HCT116 (cell line): ENCODE measurements at regions not wholly inside any gene's neighbourhood (a gene's known extent, or its start where the extent isn't known, plus 50 kb on each side); places are given as distances from the start of the nearest gene placed in this dataset.
A peak's percentile ranks its signal among the peaks of the same experiment; 100 is the strongest.

Source experiments
- ATAC-seq: fragments of 200-7000 bp; cut with Tn5 transposase; 2 replicates; pipeline ENCODE4 v1.9.1; 2020; ENCODE audit warnings: mild to moderate bottlenecking, moderate library complexity
- BruUV-seq: library from RNA; stranded (reverse); fragments of 400-500 nt; replicated peaks from 2 replicates; lab custom pipeline; 2021; lab: Mats Ljungman, UMichigan
- CTCF ChIA-PET: fragments of 300-600 bp; sonication (Branson Sonifier 250); formaldehyde crosslinking; loops from one replicate; lab custom pipeline; 2021; ENCODE audit warnings: antibody characterized with exemption; lab: Charles Lee
- POLR2A ChIA-PET: fragments of 300-600, 350-600 bp; sonication (Branson Sonifier 250); formaldehyde crosslinking; loops from one replicate; lab custom pipeline; 2021; ENCODE audit warnings: antibody characterized with exemption; lab: Charles Lee
- RAD21 ChIA-PET, 2 experiments: fragments of 300-600 bp; sonication (Branson Sonifier 250); formaldehyde crosslinking; loops; one replicate each; lab custom pipeline; 2023; ENCODE audit warnings: low total read pairs in 2 of 2; ENCODE audit not compliant: uncharacterized antibody in 2 of 2, unreplicated experiment in 2 of 2, low non-redundant PET in 1 of 2; lab: Charles Lee
- DNase-seq: peaks from one replicate; pipeline ENCODE4 v3.0.0-alpha.2; 2010; ENCODE audit warnings: low read depth, low spot score
- H2AFZ ChIP-seq: fragments of 200-600 bp; shearing (Covaris generic), sonication (generic); 2 replicates; pipeline ENCODE4 v1.6.1; 2017; ENCODE audit warnings: low read depth, mixed run types, mixed read lengths, antibody characterized with exemption, low read length; ENCODE audit not compliant: poor library complexity, severe bottlenecking
- H3K27ac ChIP-seq: 2 replicates; pipeline ENCODE4 v1.5.1; 2012; ENCODE audit warnings: low read depth, low read length
- H3K27me3 ChIP-seq: fragments of 200-600 bp; sonication (generic); 2 replicates; pipeline ENCODE4 v1.6.1; 2016; ENCODE audit warnings: mixed run types, low read length, mixed read lengths; ENCODE audit not compliant: insufficient read depth
- H3K36me3 ChIP-seq, 2 experiments: fragments of 200-500 bp in 1 of 2; fragments of 200-600 bp in 1 of 2; sonication (Bioruptor generic) in 1 of 2; sonication (generic) in 1 of 2; 2 replicates each; pipeline versions ENCODE4 v1.5.1 to v1.6.1; 2014 to 2016; ENCODE audit warnings: low read length in 2 of 2, inconsistent platforms in 1 of 2, mixed read lengths in 1 of 2, mixed run types in 1 of 2; ENCODE audit not compliant: insufficient read depth in 2 of 2, control insufficient read depth in 1 of 2
- H3K4me1 ChIP-seq, 2 experiments: fragments of 200-600 bp in 1 of 2; sonication (generic) in 1 of 2; 2 replicates each; pipeline versions ENCODE4 v1.5.1 to v1.6.1; 2012 to 2017; ENCODE audit warnings: low read length in 2 of 2, inconsistent platforms in 1 of 2, mild to moderate bottlenecking in 1 of 2, mixed read lengths in 1 of 2, mixed run types in 1 of 2, moderate library complexity in 1 of 2; ENCODE audit not compliant: insufficient read depth in 2 of 2, control insufficient read depth in 1 of 2
- H3K4me2 ChIP-seq: fragments of 200-600 bp; sonication (generic); 2 replicates; pipeline ENCODE4 v1.6.1; 2017; ENCODE audit warnings: mixed run types, low read length, mixed read lengths
- H3K4me3 ChIP-seq, 2 experiments: fragments of 200-600 bp in 1 of 2; sonication (generic) in 1 of 2; replicated peaks in 1 of 2; 2 replicates each; pipeline ENCODE4 v1.5.1; 2011 to 2016; ENCODE audit warnings: low read length in 2 of 2, control low read depth in 1 of 2, low read depth in 1 of 2, mild to moderate bottlenecking in 1 of 2, mixed read lengths in 1 of 2, mixed run types in 1 of 2
- H3K79me2 ChIP-seq: fragments of 200-600 bp; sonication (generic); 2 replicates; pipeline ENCODE4 v1.6.1; 2017; ENCODE audit warnings: mild to moderate bottlenecking, mixed run types, low read length, moderate library complexity, mixed read lengths; ENCODE audit not compliant: insufficient read depth
- H3K9ac ChIP-seq: fragments of 200-600 bp; sonication (generic); 2 replicates; pipeline ENCODE4 v1.6.1; 2016; ENCODE audit warnings: low read length, mixed read lengths
- H3K9me2 ChIP-seq: fragments of 200-600 bp; sonication (generic), shearing (Covaris generic); 2 replicates; pipeline ENCODE4 v1.6.1; 2017; ENCODE audit warnings: mixed run types, mild to moderate bottlenecking, moderate library complexity; ENCODE audit not compliant: insufficient read depth
- H3K9me3 ChIP-seq, 2 experiments: fragments of 200-500 bp in 1 of 2; fragments of 200-600 bp in 1 of 2; sonication (Bioruptor generic) in 1 of 2; sonication (generic) in 1 of 2; 2 replicates each; pipeline ENCODE4 v1.6.1; 2014 to 2017; ENCODE audit warnings: low read length in 2 of 2, mixed read lengths in 2 of 2, inconsistent platforms in 1 of 2, low read depth in 1 of 2, mild to moderate bottlenecking in 1 of 2, mixed run types in 1 of 2, moderate library complexity in 1 of 2; ENCODE audit not compliant: control insufficient read depth in 1 of 2, insufficient read depth in 1 of 2
- H4K20me1 ChIP-seq: fragments of 200-600 bp; sonication (generic), shearing (Covaris generic); 2 replicates; pipeline ENCODE4 v1.6.1; 2017; ENCODE audit warnings: mixed run types, mild to moderate bottlenecking, moderate library complexity; ENCODE audit not compliant: insufficient read depth
- CBX3 ChIP-seq: IDR thresholded peaks from 2 replicates; pipeline ENCODE4 v1.6.1; 2012; ENCODE audit warnings: low read depth
- CEBPB ChIP-seq: IDR thresholded peaks from 2 replicates; pipeline ENCODE4 v1.6.1; 2012; ENCODE audit warnings: low read depth
- EGR1 ChIP-seq: IDR thresholded peaks from 2 replicates; pipeline ENCODE4 v1.6.1; 2012; ENCODE audit warnings: low read depth
- ELF1 ChIP-seq: IDR thresholded peaks from 2 replicates; pipeline ENCODE4 v1.6.1; 2012; ENCODE audit warnings: low read depth, borderline replicate concordance
- EZH2 ChIP-seq: fragments of 200-600 bp; sonication (generic); IDR thresholded peaks from 2 replicates; pipeline ENCODE4 v1.6.1; 2017; ENCODE audit warnings: antibody characterized with exemption, mixed run types
- EZH2phosphoT487 ChIP-seq: fragments of 200-600 bp; IDR thresholded peaks from 2 replicates; pipeline ENCODE4 v1.6.1; 2018; ENCODE audit warnings: antibody characterized with exemption, borderline replicate concordance
- FOSL1 ChIP-seq: IDR thresholded peaks from 2 replicates; pipeline ENCODE4 v1.6.1; 2012; ENCODE audit warnings: low read depth
- JUND ChIP-seq: IDR thresholded peaks from 2 replicates; pipeline ENCODE4 v1.6.1; 2012
- POLR2AphosphoS5 ChIP-seq: IDR thresholded peaks from 2 replicates; pipeline ENCODE4 v1.6.1; 2011; ENCODE audit warnings: mild to moderate bottlenecking, low read depth, low read length, moderate library complexity
- RAD21 ChIP-seq: IDR thresholded peaks from 2 replicates; pipeline ENCODE4 v1.6.1; 2012; ENCODE audit warnings: low read depth, mild to moderate bottlenecking
- SIN3A ChIP-seq: IDR thresholded peaks from 2 replicates; pipeline ENCODE4 v1.6.1; 2012; ENCODE audit warnings: low read depth
- SP1 ChIP-seq: IDR thresholded peaks from 2 replicates; pipeline ENCODE4 v1.6.1; 2012; ENCODE audit warnings: low read depth
- SRF ChIP-seq: IDR thresholded peaks from 2 replicates; pipeline ENCODE4 v1.6.1; 2012; ENCODE audit warnings: low read depth
- TCF7L2 ChIP-seq: IDR thresholded peaks from 2 replicates; pipeline ENCODE4 v1.7.0; 2011; ENCODE audit warnings: borderline replicate concordance, inconsistent platforms; ENCODE audit not compliant: insufficient read depth, insufficient read length; ENCODE audit errors: extremely low read depth
- YY1 ChIP-seq: IDR thresholded peaks from 2 replicates; pipeline ENCODE4 v1.6.1; 2011; ENCODE audit warnings: low read length, low read depth, moderate library complexity, mild to moderate bottlenecking; ENCODE audit not compliant: insufficient replicate concordance; ENCODE audit errors: extremely low read depth
- ZFX ChIP-seq: fragments of 450-650 bp; IDR thresholded peaks from 2 replicates; pipeline ENCODE4 v1.6.1; 2017
- ZNF274 ChIP-seq: fragments of 200-500 bp; sonication (Bioruptor generic); IDR thresholded peaks from 2 replicates; pipeline ENCODE4 v1.6.1; 2014; ENCODE audit warnings: mild to moderate bottlenecking, low read depth, low read length, inconsistent platforms
- intact Hi-C: fragments of 100-400 bp; cut with micrococcal nuclease; formaldehyde crosslinking; loops from 2 replicates; pipeline ENCODE4 v1.10.0; 2022
- TF ChIP-seq, protein P1 (sequence below): IDR thresholded peaks from 2 replicates; pipeline ENCODE4 v1.6.1; 2012; ENCODE audit warnings: low read depth
- TF ChIP-seq, protein P2 (sequence below): IDR thresholded peaks from 2 replicates; pipeline ENCODE4 v1.6.1; 2012
- TF ChIP-seq, protein P3 (sequence below), 3 experiments: fragments of 200-600 bp in 1 of 3; sonication (generic) in 1 of 3; IDR thresholded peaks in 2 of 3; conservative IDR thresholded peaks in 1 of 3; 2 replicates each; pipeline ENCODE4 v1.5.1; 2012 to 2017; ENCODE audit warnings: low read depth in 2 of 3, low read length in 2 of 3, antibody characterized with exemption in 1 of 3, borderline replicate concordance in 1 of 3, control low read depth in 1 of 3, mild to moderate bottlenecking in 1 of 3, mixed read lengths in 1 of 3, mixed run types in 1 of 3, moderate library complexity in 1 of 3; ENCODE audit not compliant: insufficient read depth in 1 of 3

DNA sequence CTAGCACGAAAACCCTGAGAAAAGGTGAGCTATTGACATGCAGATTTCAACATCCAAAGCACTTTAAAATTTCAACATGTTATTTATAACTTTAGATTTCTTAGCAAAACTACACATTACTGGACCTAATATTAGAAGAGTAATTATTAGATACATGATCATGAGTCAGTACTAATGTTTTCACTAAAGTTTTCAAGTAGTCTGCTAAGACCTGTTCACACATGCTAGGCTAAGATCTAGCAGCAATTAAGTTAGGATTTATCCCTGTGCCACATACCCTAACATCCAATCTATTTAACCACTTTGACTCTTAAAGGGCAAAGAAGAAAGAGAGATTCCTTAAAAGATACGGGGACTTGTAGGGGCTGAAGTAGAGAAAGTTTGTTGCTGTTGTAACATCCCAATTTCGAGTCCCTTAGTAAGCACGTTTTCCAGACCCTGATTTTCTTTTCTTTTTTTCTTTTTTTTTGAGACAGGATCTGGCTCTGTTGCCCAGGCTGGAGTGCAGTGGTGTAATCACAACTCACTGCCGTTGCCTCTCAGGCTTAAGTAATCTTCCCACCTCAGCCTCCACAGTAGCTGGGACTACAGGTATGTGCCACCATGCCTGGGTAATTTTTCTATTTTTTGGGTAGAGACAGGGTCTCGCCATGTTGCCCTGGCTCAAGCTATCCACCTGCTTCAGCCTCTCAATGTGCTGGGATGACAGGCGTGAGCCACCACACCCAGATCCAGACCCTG is 102.5 kb upstream of the ATF7IP start:
- ChIA-PET POLR2A (no interaction called here), RAD21 (no interaction called here)
- no peak overlapping the region for H3K4me3 ChIP-seq
- intact Hi-C loops, result no loop called here
- peaks cover 29 to 39% of the 10 kb centered on the region in 2 experiments for H3K4me1 ChIP-seq
- H3K9me2 ChIP-seq, result no peaks in the 10 kb centered on the region
- no peak for ATAC-seq
- no peaks in the 10 kb centered on the region; a peak in 1 of 4 replicates for H3K36me3 ChIP-seq
- no peak overlapping the region for H3K4me2 ChIP-seq
- H3K9me3 ChIP-seq, result peaks cover 4 to 11% of the 10 kb centered on the region in 2 experiments; a peak in 1 of 4 replicates
- H3K9ac ChIP-seq, result no peak overlapping the region
- no peak for DNase-seq
- H4K20me1 ChIP-seq, result no peaks in the 10 kb centered on the region
- TF ChIP-seq SP1 (no peak), EGR1 (no peak), SRF (no peak), EZH2 (no peak), EZH2phosphoT487 (no peak), YY1 (no peak), POLR2AphosphoS5 (no peak), FOSL1 (no peak), CEBPB (no peak), ELF1 (no peak), CBX3 (no peak), TCF7L2 (no peak), JUND (no peak), ZFX (no peak), SIN3A (no peak), ZNF274 (no peak), RAD21 (no peak)
- TF ChIP-seq, protein P1, sequence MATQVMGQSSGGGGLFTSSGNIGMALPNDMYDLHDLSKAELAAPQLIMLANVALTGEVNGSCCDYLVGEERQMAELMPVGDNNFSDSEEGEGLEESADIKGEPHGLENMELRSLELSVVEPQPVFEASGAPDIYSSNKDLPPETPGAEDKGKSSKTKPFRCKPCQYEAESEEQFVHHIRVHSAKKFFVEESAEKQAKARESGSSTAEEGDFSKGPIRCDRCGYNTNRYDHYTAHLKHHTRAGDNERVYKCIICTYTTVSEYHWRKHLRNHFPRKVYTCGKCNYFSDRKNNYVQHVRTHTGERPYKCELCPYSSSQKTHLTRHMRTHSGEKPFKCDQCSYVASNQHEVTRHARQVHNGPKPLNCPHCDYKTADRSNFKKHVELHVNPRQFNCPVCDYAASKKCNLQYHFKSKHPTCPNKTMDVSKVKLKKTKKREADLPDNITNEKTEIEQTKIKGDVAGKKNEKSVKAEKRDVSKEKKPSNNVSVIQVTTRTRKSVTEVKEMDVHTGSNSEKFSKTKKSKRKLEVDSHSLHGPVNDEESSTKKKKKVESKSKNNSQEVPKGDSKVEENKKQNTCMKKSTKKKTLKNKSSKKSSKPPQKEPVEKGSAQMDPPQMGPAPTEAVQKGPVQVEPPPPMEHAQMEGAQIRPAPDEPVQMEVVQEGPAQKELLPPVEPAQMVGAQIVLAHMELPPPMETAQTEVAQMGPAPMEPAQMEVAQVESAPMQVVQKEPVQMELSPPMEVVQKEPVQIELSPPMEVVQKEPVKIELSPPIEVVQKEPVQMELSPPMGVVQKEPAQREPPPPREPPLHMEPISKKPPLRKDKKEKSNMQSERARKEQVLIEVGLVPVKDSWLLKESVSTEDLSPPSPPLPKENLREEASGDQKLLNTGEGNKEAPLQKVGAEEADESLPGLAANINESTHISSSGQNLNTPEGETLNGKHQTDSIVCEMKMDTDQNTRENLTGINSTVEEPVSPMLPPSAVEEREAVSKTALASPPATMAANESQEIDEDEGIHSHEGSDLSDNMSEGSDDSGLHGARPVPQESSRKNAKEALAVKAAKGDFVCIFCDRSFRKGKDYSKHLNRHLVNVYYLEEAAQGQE, result no peak
- TF ChIP-seq, protein P2, sequence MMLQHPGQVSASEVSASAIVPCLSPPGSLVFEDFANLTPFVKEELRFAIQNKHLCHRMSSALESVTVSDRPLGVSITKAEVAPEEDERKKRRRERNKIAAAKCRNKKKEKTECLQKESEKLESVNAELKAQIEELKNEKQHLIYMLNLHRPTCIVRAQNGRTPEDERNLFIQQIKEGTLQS, result no peak
- TF ChIP-seq, protein P3, sequence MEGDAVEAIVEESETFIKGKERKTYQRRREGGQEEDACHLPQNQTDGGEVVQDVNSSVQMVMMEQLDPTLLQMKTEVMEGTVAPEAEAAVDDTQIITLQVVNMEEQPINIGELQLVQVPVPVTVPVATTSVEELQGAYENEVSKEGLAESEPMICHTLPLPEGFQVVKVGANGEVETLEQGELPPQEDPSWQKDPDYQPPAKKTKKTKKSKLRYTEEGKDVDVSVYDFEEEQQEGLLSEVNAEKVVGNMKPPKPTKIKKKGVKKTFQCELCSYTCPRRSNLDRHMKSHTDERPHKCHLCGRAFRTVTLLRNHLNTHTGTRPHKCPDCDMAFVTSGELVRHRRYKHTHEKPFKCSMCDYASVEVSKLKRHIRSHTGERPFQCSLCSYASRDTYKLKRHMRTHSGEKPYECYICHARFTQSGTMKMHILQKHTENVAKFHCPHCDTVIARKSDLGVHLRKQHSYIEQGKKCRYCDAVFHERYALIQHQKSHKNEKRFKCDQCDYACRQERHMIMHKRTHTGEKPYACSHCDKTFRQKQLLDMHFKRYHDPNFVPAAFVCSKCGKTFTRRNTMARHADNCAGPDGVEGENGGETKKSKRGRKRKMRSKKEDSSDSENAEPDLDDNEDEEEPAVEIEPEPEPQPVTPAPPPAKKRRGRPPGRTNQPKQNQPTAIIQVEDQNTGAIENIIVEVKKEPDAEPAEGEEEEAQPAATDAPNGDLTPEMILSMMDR (IDR thresholded peaks at IDR 0.05 in 2 of 3, conservative IDR thresholded peaks at IDR 0.05 in 1 of 3; ENCODE audit: borderline replicate concordance in 1 of 3, insufficient read depth in 1 of 3, low read depth in 2 of 3, low read length in 2 of 3), result no peak
- TF ChIP-seq, all 23 proteins: peak for 0
- CTCF ChIA-PET, result no interaction called here
- H3K79me2 ChIP-seq, result no peaks in the 10 kb centered on the region
- no peaks in the 10 kb centered on the region for H3K27me3 ChIP-seq
- no TSS peak for BruUV-seq
- no peak overlapping the region for H3K27ac ChIP-seq
- H2AFZ ChIP-seq, result peak overlapping the region; percentile 48
